ENCODE measurements at regions not wholly inside any gene's neighbourhood (a gene's known extent, or its start where the extent isn't known, plus 50 kb on each side); places are given as distances from the start of the nearest gene placed in this dataset.

DNA sequence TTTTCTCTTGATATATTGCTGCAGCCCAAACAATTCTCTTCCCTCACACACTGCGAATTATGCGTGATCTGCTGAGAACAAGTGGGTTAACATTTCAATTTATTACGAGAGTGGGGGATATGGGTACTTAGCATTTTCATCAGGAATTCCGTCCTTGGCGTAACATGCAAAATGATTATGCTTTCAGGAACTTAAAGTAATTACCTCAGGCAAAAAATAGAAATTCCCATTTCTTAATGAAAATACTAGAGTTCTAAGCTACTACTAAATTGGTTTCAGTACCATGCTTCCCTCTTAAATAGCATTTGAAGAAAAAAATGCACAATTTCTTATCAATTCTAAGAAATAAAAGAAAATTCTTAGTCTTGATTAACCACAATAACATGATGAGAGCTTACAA lies 213.5 kb downstream of the GPAM start:
- DNase-seq (ENCODE audit: low read depth in 2 of 2, low spot score in 1 of 2), result no peak

DNA sequence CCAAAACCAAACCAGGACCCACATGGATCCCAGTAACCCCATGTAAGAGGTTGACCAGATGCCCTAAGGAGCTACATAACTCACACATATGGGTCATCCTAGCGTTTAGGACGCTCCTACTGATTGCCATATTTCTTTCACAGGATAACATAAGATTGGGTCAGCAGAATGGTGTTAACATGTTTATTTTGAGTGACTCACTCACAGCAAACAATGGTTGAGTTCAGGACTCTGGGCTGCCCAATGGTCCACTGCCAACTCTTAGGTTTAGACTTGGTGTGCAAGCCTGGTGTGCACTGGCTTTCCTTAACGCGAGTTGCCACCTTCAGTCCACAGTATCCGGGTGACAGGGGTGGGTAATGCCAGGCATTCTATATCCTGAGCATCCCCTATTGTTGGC lies 211.5 kb downstream of the GPAM start:
- no peak for DNase-seq (ENCODE audit: low read depth in 2 of 2, low spot score in 1 of 2)

DNA sequence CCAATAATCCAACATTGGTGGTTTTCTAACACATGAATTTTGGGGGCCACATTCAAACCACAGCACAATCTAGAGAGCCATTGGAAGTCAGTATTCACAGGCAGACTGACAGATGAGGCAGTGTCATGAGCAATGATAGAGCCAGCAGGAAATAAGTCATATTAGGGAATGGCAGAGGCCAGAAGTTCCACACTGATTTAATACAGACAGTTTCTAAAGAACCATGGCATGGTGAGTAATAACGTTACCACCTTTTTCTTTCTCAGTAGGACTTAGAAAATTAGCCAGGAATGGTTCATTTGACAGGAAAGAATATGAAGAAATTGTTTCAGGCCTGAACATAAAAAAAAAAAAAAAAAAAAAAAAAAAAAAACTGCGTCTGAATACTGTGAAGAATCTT lies 210.3 kb downstream of the GPAM start:
- no peak for DNase-seq (ENCODE audit: low read depth in 2 of 2, low spot score in 1 of 2)

DNA sequence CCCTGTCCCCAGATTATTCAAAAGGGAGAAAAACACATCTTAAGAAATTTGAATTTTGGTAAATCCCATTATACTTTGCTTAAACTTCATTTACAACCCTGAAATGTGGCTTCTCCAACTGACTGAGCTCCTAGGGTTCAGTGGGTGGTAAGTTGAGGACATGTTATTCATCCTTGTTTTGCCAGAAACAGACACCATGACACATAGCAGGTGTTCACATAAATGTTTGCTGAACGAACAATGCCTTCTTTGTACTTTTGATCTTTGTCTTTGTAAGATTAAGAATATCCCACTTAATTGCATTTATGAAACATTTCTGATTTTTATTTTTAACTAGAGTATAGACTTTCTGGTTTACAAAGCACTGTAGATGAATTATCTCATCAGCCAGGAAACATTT lies 209.7 kb downstream of the GPAM start:
- no peak for DNase-seq (ENCODE audit: low read depth in 2 of 2, low spot score in 1 of 2)

DNA sequence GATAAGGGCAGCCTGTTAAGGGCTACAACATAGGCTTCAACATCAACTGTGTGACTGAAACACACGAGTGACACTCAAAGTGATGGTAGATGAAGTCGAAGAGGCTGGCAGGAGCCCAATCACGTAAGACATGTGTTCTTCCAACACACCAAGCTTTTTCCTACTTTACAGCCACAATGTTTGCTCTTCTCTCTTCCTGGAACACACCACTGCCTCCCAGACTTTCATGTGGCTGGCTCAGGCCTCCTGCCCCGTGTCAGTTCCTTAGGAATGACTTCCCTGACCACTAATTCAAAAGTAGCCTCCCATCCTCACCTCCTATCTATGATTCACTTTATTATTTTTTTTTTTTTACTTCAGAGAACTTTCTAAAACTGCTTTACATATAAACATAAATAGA lies 209.2 kb downstream of the GPAM start:
- DNase-seq (ENCODE audit: low read depth in 2 of 2, low spot score in 1 of 2), result no peak

DNA sequence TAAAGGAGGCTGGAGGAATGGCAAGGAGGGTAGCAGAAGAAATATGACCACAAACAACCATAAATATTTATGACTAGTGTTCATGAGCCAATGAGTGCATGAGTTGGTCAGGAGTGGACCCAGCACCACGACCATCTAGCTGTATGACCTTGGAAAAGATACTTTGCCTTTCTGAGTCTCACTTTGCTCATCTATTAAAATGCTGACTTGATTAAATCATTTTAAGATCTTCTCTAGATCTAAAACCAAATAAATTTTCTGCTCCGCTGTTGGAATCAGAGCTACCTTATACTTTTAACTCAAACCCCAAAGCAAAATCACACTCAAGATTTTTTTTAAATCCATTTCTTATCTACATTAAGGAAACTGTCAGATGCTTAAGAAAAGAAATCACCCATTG lies 207.0 kb downstream of the GPAM start:
- no peak for DNase-seq (ENCODE audit: low read depth in 2 of 2, low spot score in 1 of 2)

DNA sequence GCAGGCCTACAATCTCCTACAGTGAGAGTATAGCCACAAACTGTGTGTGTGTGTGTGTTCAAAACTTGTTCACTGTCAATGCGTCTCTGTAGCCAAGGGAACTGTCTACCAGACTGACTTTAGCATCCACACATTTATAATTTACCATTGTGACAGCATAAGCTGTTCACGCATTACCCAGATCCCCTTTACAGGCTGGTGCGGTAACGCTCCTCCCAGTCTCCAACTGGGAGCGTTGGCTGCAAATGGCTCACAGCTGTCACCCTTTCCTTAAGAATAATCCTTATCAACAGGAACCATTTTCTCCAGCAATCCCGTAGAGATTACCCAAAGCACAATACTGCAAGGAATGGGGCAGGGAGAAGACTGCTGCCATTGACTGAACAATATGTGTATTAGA lies 199.5 kb downstream of the GPAM start:
- DNase-seq (ENCODE audit: low read depth in 2 of 2, low spot score in 1 of 2), result no peak

DNA sequence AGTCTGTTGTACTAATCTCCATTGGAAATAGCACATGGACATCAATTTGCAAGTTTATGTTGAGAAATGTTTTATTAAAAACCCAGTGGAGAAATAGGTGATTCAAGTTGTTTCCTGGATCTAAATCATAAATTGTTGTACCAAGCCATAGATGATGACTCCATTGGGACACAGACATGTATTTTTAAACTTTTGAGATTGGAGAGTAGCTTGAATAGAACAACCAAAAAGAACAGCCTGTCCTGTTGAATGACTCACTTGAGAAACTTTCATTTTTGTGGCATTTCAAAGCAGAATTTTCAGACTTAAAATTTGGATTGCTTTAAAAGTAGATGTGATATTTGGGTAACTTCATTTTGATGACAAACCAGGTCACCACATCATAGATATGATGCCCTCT lies 197.5 kb downstream of the GPAM start:
- DNase-seq (ENCODE audit: low read depth in 2 of 2, low spot score in 1 of 2), result no peak

DNA sequence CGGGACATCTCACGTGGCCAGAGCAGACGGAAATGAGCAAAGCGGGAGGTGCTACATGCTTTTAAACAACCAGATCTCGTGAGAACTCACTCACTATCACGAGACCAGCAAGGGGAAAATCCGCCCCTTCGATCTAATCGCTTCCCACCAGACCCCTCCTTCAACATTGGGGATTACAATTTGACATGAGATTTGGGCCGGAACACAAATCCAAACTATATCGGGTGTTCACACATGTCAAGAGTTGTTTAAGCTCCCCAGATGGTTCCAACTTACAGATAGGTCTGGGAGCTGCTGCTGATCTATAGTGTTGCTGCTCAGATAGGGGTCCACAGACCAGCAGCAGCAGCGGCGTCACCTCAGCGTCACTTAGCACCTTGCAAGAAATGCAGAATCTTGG lies 194.9 kb downstream of the GPAM start:
- DNase-seq (ENCODE audit: low read depth in 2 of 2, low spot score in 1 of 2), result no peak

DNA sequence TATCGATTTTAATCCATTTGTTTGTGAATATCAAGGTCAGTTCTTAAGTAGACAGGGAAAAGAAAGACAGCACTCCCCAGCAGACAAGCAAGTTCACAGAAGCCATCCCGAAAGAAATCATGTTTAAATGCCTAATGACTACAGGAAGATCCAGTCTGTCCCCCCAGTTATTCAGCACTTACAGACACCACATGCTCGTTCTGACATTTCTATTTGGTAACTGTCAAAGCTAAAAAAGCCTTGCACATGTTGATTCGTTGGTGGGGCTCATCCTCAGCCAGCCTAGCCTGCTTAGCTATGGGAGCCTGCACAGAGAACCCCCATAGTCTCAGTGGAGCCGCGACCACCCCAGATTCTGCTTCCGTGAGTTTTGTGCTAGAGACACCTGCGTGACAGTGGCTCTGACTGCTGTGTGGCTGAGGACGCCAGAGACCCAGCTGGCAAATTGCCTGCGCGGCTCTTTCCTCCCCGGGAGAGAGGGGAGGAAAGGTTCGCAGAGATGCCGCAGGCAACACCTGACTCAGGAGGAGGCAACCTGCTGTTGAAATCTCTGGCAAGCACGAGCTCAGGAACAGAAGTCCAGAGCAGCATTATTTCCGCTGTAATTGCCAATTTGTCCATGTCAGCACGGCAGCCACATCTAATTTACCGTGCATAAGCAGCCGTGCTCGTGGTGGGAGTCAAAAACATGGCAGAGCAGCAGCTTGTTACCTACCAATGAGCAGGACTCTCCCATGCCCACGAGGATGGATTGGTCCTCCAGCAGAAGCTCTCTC lies 194.2 kb downstream of the GPAM start:
- no peak for DNase-seq (ENCODE audit: low read depth in 2 of 2, low spot score in 1 of 2)

DNA sequence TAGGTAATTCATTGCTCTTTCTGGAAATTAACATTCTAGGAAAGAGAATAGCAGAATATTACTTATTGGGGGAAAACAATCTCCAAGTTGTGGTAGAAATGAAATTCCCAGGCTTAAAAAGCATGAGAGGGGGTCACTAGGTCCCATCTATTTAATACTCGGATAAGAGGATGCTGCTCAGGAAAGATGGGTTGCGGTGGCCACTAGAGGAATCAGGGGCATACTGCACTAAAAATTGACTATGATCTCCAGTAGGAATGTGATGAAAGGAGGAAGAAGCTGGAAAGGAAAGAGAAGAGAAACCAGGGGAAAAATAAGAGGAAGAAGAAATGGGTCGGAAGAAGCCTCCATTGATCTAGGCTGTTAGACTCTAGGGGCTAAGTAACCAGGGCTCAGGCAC lies 192.8 kb downstream of the GPAM start:
- DNase-seq (ENCODE audit: low read depth in 2 of 2, low spot score in 1 of 2), result no peak

DNA sequence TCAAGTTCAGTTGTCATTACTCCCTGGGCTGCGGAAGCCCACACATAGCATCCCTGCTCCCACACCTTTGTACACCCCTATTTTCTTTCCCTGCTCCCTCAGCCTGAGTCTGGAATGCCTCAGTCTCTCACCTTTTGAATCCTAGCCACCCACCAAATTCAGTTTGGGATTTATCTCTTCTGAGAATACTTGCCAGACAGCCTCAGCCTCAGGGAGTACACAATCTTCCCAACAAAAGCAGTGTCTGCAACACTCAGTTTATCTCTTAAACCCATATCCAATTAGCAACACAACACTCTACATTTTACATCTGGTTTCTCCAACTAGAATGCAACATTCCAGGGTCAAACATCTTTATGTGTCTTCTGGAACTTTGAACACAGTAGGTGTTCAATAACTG lies 190.2 kb downstream of the GPAM start:
- no peak for DNase-seq (ENCODE audit: low read depth in 2 of 2, low spot score in 1 of 2)

DNA sequence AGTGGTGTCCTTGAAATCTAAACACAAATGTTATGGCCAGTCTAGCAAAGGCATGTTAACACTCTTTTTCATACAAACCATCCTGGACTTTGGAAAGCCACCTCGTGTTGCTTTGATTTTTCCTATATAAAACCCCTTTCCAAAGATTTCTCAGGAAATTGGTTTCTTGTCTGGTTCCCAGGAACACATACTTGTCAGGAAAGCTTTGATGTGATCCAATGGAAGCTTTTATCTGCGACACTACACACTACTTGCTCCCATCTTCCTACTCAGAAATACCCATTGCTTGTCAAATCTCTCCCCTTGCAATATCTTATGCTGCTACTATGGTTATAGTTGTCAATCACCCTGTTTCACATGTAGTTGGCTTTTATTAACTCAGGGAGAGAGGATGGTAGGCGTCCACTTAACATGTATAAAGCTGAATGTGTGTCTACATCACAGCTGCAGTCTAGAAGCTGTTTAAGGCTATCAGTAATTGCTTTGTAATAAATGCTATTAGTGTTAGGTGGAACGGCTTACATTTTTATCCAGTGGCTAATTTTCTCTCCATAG lies 189.6 kb downstream of the GPAM start:
- no peak for DNase-seq (ENCODE audit: low read depth in 2 of 2, low spot score in 1 of 2)

DNA sequence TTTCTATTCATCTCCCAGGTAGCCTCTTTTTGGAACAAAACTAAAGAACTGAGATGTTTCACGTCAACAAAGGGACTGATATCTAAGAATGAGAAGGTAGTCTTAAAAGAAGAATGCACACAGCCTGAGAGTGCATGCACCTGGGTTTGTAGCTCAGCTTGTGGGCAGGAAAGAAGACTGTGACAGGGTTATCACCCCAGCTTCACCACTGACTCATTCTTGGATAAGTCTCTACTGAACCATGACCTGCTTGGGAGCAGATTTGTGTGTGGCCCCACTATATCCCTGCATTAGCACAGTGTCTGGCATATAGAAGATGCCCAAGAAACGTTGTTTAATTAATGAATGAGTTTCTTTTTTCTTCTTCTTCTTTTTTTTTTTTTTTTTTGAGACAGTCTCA lies 187.5 kb downstream of the GPAM start:
- no peak for DNase-seq (ENCODE audit: low read depth in 2 of 2, low spot score in 1 of 2)

DNA sequence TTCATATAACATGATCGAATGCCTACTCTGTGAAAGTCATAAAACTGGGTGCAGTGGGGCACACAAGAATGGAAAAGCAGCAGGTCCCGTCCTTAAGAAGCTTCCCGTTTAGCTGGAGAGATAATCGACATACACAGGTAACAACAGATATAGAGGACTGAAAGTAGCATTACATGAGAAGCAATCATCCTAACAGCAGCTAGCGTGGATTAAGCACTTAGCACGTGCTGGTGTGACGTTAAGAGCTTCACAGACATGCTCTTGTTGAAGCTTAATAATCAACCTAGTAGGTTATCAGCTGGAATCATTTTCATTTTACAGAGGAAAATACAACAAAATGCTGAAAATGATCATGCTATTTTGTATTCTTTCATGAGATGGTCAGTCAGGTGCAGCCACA lies 184.8 kb downstream of the GPAM start:
- no peak for DNase-seq (ENCODE audit: low read depth in 2 of 2, low spot score in 1 of 2)

DNA sequence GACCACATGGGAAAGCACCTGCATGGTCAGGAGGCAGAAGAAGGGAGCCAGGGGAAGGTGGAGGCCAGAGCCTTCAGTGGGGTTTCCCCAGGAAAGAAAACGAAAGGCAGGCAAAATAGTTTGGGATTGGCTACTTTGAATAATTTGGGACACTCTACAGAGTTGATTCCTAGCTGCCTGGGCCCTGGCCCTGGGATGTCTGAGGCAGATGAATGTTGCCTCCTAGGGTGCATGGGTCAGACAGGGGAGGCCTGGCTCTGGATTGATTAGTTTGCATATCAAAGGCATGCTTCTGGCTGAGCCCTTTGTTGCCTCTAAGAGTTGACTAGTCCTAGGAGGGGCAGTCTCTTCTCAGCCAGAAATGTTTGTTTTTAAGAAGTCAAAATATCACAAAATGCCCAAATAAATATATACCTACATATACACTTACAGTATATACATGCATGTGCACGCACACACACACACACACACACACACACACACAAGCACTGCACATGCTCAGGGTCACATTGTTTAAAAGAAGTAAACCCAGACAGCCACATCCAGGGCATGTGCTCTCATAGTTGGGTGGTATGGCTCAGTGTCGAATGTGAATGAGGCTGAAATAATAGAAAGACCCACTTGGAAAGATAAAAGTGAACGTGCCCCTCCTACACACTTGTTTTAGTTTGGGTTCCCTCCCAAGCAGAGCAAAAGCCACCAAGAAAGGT lies 184.2 kb downstream of the GPAM start:
- DNase-seq (ENCODE audit: low read depth in 2 of 2, low spot score in 1 of 2), result no peak

DNA sequence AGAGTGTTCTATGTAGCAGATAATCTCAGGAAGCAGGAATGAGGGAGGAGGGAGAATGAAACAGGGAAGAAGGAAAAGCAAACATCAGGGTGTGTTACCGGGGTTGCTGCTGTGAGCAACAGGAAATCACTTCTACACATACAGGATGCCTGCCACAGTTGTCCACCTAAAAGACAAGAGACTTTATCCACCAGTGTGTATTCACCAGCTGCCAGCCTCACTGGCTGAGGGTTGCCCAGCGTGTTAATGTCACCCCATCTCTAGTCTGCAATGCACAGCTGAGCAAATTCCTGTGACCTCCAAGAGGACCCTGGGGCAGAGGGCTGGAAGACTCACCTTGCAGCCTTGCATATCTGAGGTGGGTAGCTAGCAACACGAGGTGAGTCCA lies 183.7 kb downstream of the GPAM start:
- no peak for DNase-seq (ENCODE audit: low read depth in 2 of 2, low spot score in 1 of 2)

DNA sequence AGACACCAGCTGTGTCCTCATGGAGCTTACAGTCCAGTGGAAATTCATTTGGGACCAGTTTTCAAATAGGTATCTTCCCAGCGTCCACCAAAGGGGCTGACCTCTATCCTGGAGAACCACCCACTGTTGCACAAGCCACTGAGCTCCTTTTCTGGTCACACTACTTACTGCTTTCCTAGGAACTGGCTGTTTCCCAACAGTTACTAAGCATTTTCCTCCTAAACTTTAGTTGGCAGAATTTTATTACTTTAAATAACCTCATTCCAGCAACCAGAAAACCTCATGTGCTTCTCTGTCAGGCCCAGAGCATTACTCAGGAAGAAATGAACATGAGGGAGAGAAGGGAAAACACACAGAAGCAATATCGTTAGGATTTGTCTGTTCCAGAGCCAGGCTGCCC lies 183.1 kb downstream of the GPAM start:
- DNase-seq (ENCODE audit: low read depth in 2 of 2, low spot score in 1 of 2), result no peak

DNA sequence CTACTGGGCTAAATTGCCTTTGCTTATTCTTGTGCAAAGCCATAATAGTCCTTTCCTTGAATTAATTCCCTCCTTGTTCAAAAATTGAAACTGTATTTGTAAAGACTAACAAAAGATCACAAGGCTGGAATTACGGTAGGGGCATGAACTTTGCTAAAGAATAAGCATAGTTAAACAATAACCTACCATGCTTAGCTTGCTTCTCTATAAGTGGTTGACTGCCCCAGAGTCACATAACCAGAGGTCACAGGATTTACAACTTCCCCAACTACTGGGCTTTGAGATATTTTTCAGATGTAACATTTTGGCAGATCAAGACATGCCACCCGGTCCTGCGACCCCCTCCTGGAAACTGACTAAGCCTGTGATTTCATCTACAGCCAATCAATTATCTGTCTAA lies 181.4 kb downstream of the GPAM start:
- DNase-seq (ENCODE audit: low read depth in 2 of 2, low spot score in 1 of 2), result no peak

DNA sequence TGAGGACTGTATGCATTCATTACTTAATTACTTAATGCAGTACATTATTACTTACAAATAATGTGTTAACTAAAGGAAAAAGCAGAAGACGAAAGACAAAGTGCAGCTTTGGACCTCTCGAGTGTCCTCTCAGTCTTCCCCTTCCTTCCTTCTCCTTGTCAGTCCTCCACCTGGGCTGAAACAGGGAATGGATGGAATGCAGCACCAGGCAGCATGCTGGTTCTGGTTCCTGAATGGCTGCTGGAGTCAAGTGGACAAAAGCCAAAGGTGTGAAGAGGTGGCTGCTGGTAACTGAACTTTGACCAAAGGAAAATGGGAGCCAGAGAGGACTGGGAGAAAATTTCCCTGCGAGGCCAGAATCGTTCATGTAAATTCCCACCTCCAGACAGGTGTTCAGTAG lies 179.5 kb downstream of the GPAM start:
- DNase-seq (ENCODE audit: low read depth in 2 of 2, low spot score in 1 of 2), result no peak

DNA sequence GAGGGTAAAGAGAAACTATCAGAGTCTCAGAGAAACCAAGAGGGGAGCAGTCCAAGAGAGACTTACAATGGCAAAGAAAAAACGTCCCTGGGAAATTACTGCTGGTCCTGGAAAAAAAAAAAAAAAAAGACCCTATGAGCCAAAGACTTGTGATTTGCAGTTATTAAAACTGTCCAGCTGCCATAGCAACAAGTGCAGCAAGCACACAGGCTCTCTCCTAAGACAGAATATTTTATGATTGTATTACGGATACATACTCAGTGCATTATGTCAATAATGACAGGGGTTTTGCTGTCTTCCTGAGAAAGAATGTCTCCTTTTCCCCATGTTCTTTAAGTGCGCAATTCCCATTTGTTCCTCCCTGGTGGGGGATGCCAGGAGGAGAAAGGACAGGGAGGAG lies 178.5 kb downstream of the GPAM start:
- DNase-seq (ENCODE audit: low read depth in 2 of 2, low spot score in 1 of 2), result no peak

DNA sequence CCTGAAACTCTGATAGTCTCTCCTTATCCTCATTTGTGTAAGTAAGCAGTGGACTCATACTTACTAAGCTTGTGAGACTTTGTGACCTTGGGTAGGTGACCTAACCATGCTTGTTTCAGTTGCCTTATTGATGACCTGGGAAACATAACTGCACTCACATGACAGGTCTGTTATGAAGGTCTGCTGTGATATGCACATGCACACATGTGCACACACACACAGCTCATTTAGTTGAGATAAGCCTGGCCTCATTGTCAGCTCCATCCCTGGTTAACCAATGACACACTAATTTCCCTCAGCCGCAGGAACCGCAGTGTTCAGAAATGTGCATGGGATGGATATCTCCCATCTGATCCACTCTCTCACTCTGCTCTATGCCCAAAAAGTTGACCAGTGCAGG lies 177.2 kb downstream of the GPAM start:
- DNase-seq (ENCODE audit: low read depth in 2 of 2, low spot score in 1 of 2), result no peak

DNA sequence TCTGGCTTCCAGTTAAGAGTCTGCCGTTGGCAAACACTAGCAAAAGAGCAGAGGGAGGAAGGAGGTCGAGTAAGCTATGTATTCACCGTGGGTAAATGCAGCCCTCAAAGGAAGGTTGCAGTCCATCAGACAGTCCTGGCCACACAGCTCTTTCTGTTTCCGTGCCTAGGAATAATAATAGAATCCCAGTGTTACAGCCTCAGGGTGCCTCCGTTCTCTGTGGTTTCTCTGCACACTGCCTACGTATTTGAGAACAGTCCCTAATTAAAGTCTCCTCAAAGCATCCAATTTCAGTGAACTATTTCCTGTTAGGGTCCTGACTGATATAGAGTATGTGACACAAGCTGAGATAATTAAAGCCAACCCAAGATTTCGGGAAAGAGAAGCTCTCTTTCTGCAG lies 176.7 kb downstream of the GPAM start:
- DNase-seq (ENCODE audit: low read depth in 2 of 2, low spot score in 1 of 2), result no peak

All from stimulated activated CD8-positive, alpha-beta memory T cell treated with anti-CD3 and anti-CD28 coated beads, Interleukin-4, amount 100 ng/mL, for 4 hours (primary cell).